ENCODE measurements at regions not wholly inside any gene's neighbourhood (a gene's known extent, or its start where the extent isn't known, plus 50 kb on each side); places are given as distances from the start of the nearest gene placed in this dataset.

- no peak for TF ChIP-seq EZH2 (IDR thresholded peaks at IDR 0.05; ENCODE audit: borderline replicate concordance, low read depth, low read length, poor library complexity, severe bottlenecking)
- TF ChIP-seq CTCF (conservative IDR thresholded peaks at IDR 0.05; ENCODE audit: low read depth, low read length), result no peak
- ChIA-PET CTCF (no interaction called here), POLR2A (ENCODE audit: low non-redundant PET) (no interaction called here)
- no peaks in the 10 kb centered on the region for H3K4me1 ChIP-seq (ENCODE audit: insufficient read depth, low read length, poor library complexity, severe bottlenecking)
- no peaks in the 10 kb centered on the region for H3K27me3 ChIP-seq (replicated peaks; ENCODE audit: insufficient read depth, low read depth, low read length, poor library complexity)
- no peak overlapping the region for H3K27ac ChIP-seq (ENCODE audit: low read depth, low read length, poor library complexity, severe bottlenecking)
- DNase-seq (ENCODE audit: low spot score), result no peak
- BruUV-seq (replicated peaks), result no TSS peak
- intact Hi-C loops (cut with micrococcal nuclease; ENCODE audit: unreplicated experiment), result no loop called here
- H3K36me3 ChIP-seq (ENCODE audit: insufficient read depth, low read length, poor library complexity, severe bottlenecking), result no peaks in the 10 kb centered on the region
- H3K9me3 ChIP-seq (ENCODE audit: low read depth, low read length, poor library complexity, severe bottlenecking), result no peaks in the 10 kb centered on the region
- no peak overlapping the region for H3K4me3 ChIP-seq (ENCODE audit: low read depth, low read length, poor library complexity, severe bottlenecking)
These were observed 87.5 kb upstream of the ERCC6L2 start for GRCh38 chr9:95788021-95788420.

- Histone ChIP-seq H3K27ac (ENCODE audit: low read depth, low read length, poor library complexity, severe bottlenecking) (no peak overlapping the region), H3K36me3 (ENCODE audit: insufficient read depth, low read length, poor library complexity, severe bottlenecking) (no peaks in the 10 kb centered on the region), H3K4me1 (ENCODE audit: insufficient read depth, low read length, poor library complexity, severe bottlenecking) (no peaks in the 10 kb centered on the region), H3K27me3 (replicated peaks; ENCODE audit: insufficient read depth, low read depth, low read length, poor library complexity) (no peaks in the 10 kb centered on the region), H3K9me3 (ENCODE audit: low read depth, low read length, poor library complexity, severe bottlenecking) (no peaks in the 10 kb centered on the region), H3K4me3 (ENCODE audit: low read depth, low read length, poor library complexity, severe bottlenecking) (no peak overlapping the region)
- no peak for DNase-seq (ENCODE audit: low spot score)
- ChIA-PET CTCF (no interaction called here), POLR2A (ENCODE audit: low non-redundant PET) (no interaction called here)
- intact Hi-C loops (cut with micrococcal nuclease; ENCODE audit: unreplicated experiment), result no loop called here
- TF ChIP-seq EZH2 (IDR thresholded peaks at IDR 0.05; ENCODE audit: borderline replicate concordance, low read depth, low read length, poor library complexity, severe bottlenecking) (no peak), CTCF (conservative IDR thresholded peaks at IDR 0.05; ENCODE audit: low read depth, low read length) (no peak)
- BruUV-seq (replicated peaks), result no TSS peak
These were observed 90.3 kb upstream of the ERCC6L2 start for GRCh38 chr9:95785209-95785608.

DNA sequence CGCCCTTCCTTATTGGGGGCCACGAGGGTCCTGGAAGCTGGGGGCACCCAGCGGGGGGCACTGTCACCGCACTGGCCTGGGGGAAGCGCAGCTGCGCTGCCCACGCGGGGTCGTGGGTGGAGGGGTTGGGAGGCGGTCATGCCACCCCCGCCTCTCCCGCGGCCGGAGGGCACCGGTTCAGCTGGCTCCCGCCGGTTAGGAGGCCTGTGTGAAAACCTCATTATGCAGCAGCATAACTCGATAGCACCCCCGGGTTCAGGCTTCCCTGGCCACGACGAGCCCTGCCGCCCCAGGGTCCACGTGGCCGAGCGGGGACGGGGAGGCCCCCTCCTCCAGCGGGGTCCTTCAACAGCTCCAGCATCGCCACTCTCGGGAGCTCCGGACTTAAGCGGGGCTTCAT is 91.2 kb upstream of the ERCC6L2 start:
- ChIA-PET CTCF (no interaction called here), POLR2A (ENCODE audit: low non-redundant PET) (no interaction called here)
- TF ChIP-seq CTCF (conservative IDR thresholded peaks at IDR 0.05; ENCODE audit: low read depth, low read length) (no peak), EZH2 (IDR thresholded peaks at IDR 0.05; ENCODE audit: borderline replicate concordance, low read depth, low read length, poor library complexity, severe bottlenecking) (no peak)
- Histone ChIP-seq H3K4me1 (ENCODE audit: insufficient read depth, low read length, poor library complexity, severe bottlenecking) (no peaks in the 10 kb centered on the region), H3K4me3 (ENCODE audit: low read depth, low read length, poor library complexity, severe bottlenecking) (no peak overlapping the region), H3K27ac (ENCODE audit: low read depth, low read length, poor library complexity, severe bottlenecking) (no peak overlapping the region), H3K9me3 (ENCODE audit: low read depth, low read length, poor library complexity, severe bottlenecking) (no peaks in the 10 kb centered on the region), H3K36me3 (ENCODE audit: insufficient read depth, low read length, poor library complexity, severe bottlenecking) (no peaks in the 10 kb centered on the region), H3K27me3 (replicated peaks; ENCODE audit: insufficient read depth, low read depth, low read length, poor library complexity) (no peaks in the 10 kb centered on the region)
- DNase-seq (ENCODE audit: low spot score), result no peak
- intact Hi-C loops (cut with micrococcal nuclease; ENCODE audit: unreplicated experiment), result no loop called here
- BruUV-seq (replicated peaks), result no TSS peak

All from A673 (cell line).